ENCODE measurements at regions not wholly inside any gene's neighbourhood (a gene's known extent, or its start where the extent isn't known, plus 50 kb on each side); places are given as distances from the start of the nearest gene placed in this dataset.

DNA sequence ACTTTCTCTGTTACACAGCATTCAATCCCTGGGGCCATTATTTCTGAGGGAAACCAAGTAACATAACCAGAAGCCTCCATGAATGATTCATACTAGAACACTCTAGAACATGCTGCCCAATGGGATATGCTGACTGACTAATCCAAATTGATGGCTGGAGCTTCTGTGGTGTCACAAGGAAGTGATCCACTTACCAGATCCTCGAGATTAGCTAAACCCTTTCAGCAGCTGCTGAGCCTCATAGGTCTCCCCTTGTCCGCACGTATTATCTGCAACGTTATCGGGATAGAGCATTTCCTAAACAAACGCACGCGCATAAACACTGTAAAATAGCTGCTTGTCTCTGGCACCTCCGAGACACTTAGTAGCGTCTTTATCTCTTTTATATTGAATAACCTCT, 61.2 kb upstream of the PROK2 start:
- DNase-seq (ENCODE audit: low read depth), result no peak

- no peak for DNase-seq (ENCODE audit: low read depth)
Measured at GRCh38 chr3:71843071-71843470, 58.1 kb upstream of the PROK2 start.

DNA sequence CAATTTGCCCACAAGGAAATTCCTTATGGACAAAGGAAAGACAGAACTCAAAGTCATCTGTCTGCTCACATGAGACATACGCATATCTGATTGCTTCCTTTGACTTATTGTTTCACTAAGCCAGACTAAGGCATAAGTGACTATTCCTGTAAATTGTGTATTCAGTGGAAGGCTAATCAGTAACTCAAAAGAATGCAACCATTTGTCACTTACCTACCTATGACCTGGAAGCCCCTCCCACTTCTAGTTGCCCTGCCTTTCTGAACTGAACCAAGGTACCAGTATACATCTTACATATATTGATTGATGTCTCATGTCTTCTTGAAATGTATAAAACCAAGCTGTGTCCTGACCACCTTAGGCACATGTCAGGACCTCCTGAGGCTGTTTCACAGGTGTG, 53.5 kb upstream of the PROK2 start:
- no peak for DNase-seq (ENCODE audit: low read depth)
